ENCODE measurements at regions not wholly inside any gene's neighbourhood (a gene's known extent, or its start where the extent isn't known, plus 50 kb on each side); places are given as distances from the start of the nearest gene placed in this dataset.
A peak's percentile ranks its signal among the peaks of the same experiment; 100 is the strongest.

GRCh38 chr10:8810677-8811076 lies 756.2 kb downstream of the GATA3 start:
- Histone ChIP-seq H3K27ac (ENCODE audit: control insufficient read depth, insufficient read depth, low read length) (no peak overlapping the region), H3K4me1 (ENCODE audit: control insufficient read depth, extremely low read depth, insufficient read depth, low read length) (peaks cover 4% of the 10 kb centered on the region), H3K4me2 (ENCODE audit: control insufficient read depth, extremely low read depth, insufficient read depth, low read depth, low read length) (no peak overlapping the region), H3K9ac (ENCODE audit: control insufficient read depth, extremely low read depth, insufficient read depth, low read length) (no peak overlapping the region), H2AFZ (ENCODE audit: control insufficient read depth, low read length) (no peak overlapping the region), H3K79me2 (ENCODE audit: control insufficient read depth, insufficient read depth, low read length) (no peaks in the 10 kb centered on the region), H4K20me1 (ENCODE audit: control insufficient read depth, extremely low read depth, insufficient read depth, low read length) (no peaks in the 10 kb centered on the region), H3K27me3 (ENCODE audit: control insufficient read depth, extremely low read depth, insufficient read depth, low read length) (no peaks in the 10 kb centered on the region), H3K36me3 (ENCODE audit: control insufficient read depth in 2 of 2, extremely low read depth in 1 of 2, insufficient read depth in 2 of 2, low read length in 2 of 2) (no peaks in the 10 kb centered on the region), H3K4me3 (ENCODE audit: control insufficient read depth in 2 of 3, extremely low read depth in 1 of 3, insufficient read depth in 2 of 3, low read depth in 1 of 3, low read length in 3 of 3) (no peak overlapping the region), H3K9me3 (ENCODE audit: control insufficient read depth, low read depth, low read length) (no peaks in the 10 kb centered on the region), H3K9me1 (ENCODE audit: control insufficient read depth, extremely low read depth, insufficient read depth, low read length) (no peaks in the 10 kb centered on the region)
- FAIRE-seq (no peak), DNase-seq (ENCODE audit: low read depth, low spot score) (no peak)
- dilution Hi-C loops (cut with MboI; ENCODE audit: extremely low pct_ligation_motif_present, low sequenced_read_pairs): no loop called here
- TF ChIP-seq CTCF (optimal IDR thresholded peaks at IDR 0.05 in 1 of 3, IDR thresholded peaks at IDR 0.05 in 1 of 3, conservative IDR thresholded peaks at IDR 0.05 in 1 of 3; ENCODE audit: extremely low read depth in 1 of 3, insufficient read depth in 2 of 3, low read length in 3 of 3): no peak
- TF ChIP-seq EZH2 (IDR thresholded peaks at IDR 0.05; ENCODE audit: low read length): no peak

GRCh38 chr10:8811201-8811600 lies 756.7 kb downstream of the GATA3 start:
- dilution Hi-C loops (cut with MboI; ENCODE audit: extremely low pct_ligation_motif_present, low sequenced_read_pairs): no loop called here
- Histone ChIP-seq H3K79me2 (ENCODE audit: control insufficient read depth, insufficient read depth, low read length) (no peaks in the 10 kb centered on the region), H3K36me3 (ENCODE audit: control insufficient read depth in 2 of 2, extremely low read depth in 1 of 2, insufficient read depth in 2 of 2, low read length in 2 of 2) (no peaks in the 10 kb centered on the region), H3K9me1 (ENCODE audit: control insufficient read depth, extremely low read depth, insufficient read depth, low read length) (no peaks in the 10 kb centered on the region), H3K27ac (ENCODE audit: control insufficient read depth, insufficient read depth, low read length) (no peak overlapping the region), H2AFZ (ENCODE audit: control insufficient read depth, low read length) (peak overlapping the region; percentile 60), H3K4me3 (ENCODE audit: control insufficient read depth in 2 of 3, extremely low read depth in 1 of 3, insufficient read depth in 2 of 3, low read depth in 1 of 3, low read length in 3 of 3) (no peak overlapping the region), H3K4me2 (ENCODE audit: control insufficient read depth, extremely low read depth, insufficient read depth, low read depth, low read length) (no peak overlapping the region), H3K27me3 (ENCODE audit: control insufficient read depth, extremely low read depth, insufficient read depth, low read length) (no peaks in the 10 kb centered on the region), H3K9ac (ENCODE audit: control insufficient read depth, extremely low read depth, insufficient read depth, low read length) (no peak overlapping the region), H4K20me1 (ENCODE audit: control insufficient read depth, extremely low read depth, insufficient read depth, low read length) (no peaks in the 10 kb centered on the region), H3K4me1 (ENCODE audit: control insufficient read depth, extremely low read depth, insufficient read depth, low read length) (peaks cover 9% of the 10 kb centered on the region), H3K9me3 (ENCODE audit: control insufficient read depth, low read depth, low read length) (no peaks in the 10 kb centered on the region)
- FAIRE-seq (peak; percentile 68), DNase-seq (ENCODE audit: low read depth, low spot score) (no peak)
- TF ChIP-seq EZH2 (IDR thresholded peaks at IDR 0.05; ENCODE audit: low read length): no peak

- no peaks in the 10 kb centered on the region for H3K9me1 ChIP-seq (ENCODE audit: control insufficient read depth, extremely low read depth, insufficient read depth, low read length)
- no peaks in the 10 kb centered on the region for H3K9me3 ChIP-seq (ENCODE audit: control insufficient read depth, low read depth, low read length)
- dilution Hi-C loops (cut with MboI; ENCODE audit: extremely low pct_ligation_motif_present, low sequenced_read_pairs): no loop called here
- no peaks in the 10 kb centered on the region for H3K36me3 ChIP-seq (ENCODE audit: control insufficient read depth in 2 of 2, extremely low read depth in 1 of 2, insufficient read depth in 2 of 2, low read length in 2 of 2)
- H2AFZ ChIP-seq (ENCODE audit: control insufficient read depth, low read length): no peak overlapping the region
- peak; percentile 25 for DNase-seq (ENCODE audit: low read depth, low spot score)
- no peaks in the 10 kb centered on the region for H4K20me1 ChIP-seq (ENCODE audit: control insufficient read depth, extremely low read depth, insufficient read depth, low read length)
- H3K4me1 ChIP-seq (ENCODE audit: control insufficient read depth, extremely low read depth, insufficient read depth, low read length): peaks cover 28% of the 10 kb centered on the region
- H3K27me3 ChIP-seq (ENCODE audit: control insufficient read depth, extremely low read depth, insufficient read depth, low read length): no peaks in the 10 kb centered on the region
- TF ChIP-seq EZH2 (IDR thresholded peaks at IDR 0.05; ENCODE audit: low read length) (no peak), CTCF (optimal IDR thresholded peaks at IDR 0.05 in 1 of 3, IDR thresholded peaks at IDR 0.05 in 1 of 3, conservative IDR thresholded peaks at IDR 0.05 in 1 of 3; ENCODE audit: extremely low read depth in 1 of 3, insufficient read depth in 2 of 3, low read length in 3 of 3) (no peak)
- no peak overlapping the region for H3K4me3 ChIP-seq (ENCODE audit: control insufficient read depth in 2 of 3, extremely low read depth in 1 of 3, insufficient read depth in 2 of 3, low read depth in 1 of 3, low read length in 3 of 3)
- no peak overlapping the region for H3K9ac ChIP-seq (ENCODE audit: control insufficient read depth, extremely low read depth, insufficient read depth, low read length)
- H3K79me2 ChIP-seq (ENCODE audit: control insufficient read depth, insufficient read depth, low read length): no peaks in the 10 kb centered on the region
- H3K27ac ChIP-seq (ENCODE audit: control insufficient read depth, insufficient read depth, low read length): no peak overlapping the region
- FAIRE-seq: peak; percentile 89
- no peak overlapping the region for H3K4me2 ChIP-seq (ENCODE audit: control insufficient read depth, extremely low read depth, insufficient read depth, low read depth, low read length)
Observed at GRCh38 chr10:8815969-8816368, 761.5 kb downstream of the GATA3 start.
